Astrocyte (in vitro differentiated cells and primary cell): ENCODE measurements at regions not wholly inside any gene's neighbourhood (a gene's known extent, or its start where the extent isn't known, plus 50 kb on each side); places are given as distances from the start of the nearest gene placed in this dataset.

ENCODE experiments used
- CTCF ChIP-seq: IDR thresholded peaks from 2 replicates; pipeline ENCODE4 v1.5.1; 2011; ENCODE audit warnings: low read depth, mild to moderate bottlenecking, inconsistent platforms, low read length, moderate library complexity; ENCODE audit not compliant: insufficient read depth
- EZH2 ChIP-seq: IDR thresholded peaks from 2 replicates; pipeline ENCODE4 v1.6.1; 2012; ENCODE audit warnings: mild to moderate bottlenecking, low read length, inconsistent platforms; ENCODE audit not compliant: insufficient read depth

- no peak for TF ChIP-seq CTCF
- no peak for TF ChIP-seq EZH2
Measured at GRCh38 chr4:3679851-3680311, 86.3 kb upstream of the ADRA2C start.
